Naive thymus-derived CD4-positive, alpha-beta T cell (primary cell): ENCODE measurements at regions not wholly inside any gene's neighbourhood (a gene's known extent, or its start where the extent isn't known, plus 50 kb on each side); places are given as distances from the start of the nearest gene placed in this dataset.
"Not testable (repeated sequence)": the region's sequence is repeated elsewhere in the genome, so short reads cannot be mapped to it uniquely, and the experiment has no call there.

ENCODE experiments used
- ATAC-seq: fragments of 150-1000 bp; cut with Tn5 transposase; 2 replicates; pipeline ENCODE4 v1.10.0; 2021; ENCODE audit warnings: mild to moderate bottlenecking, moderate library complexity
- CTCF ChIA-PET: fragments of 350-600 bp; sonication (Branson Sonifier 250); formaldehyde crosslinking; loops from one replicate; lab custom pipeline; 2021; ENCODE audit warnings: antibody characterized with exemption; lab: Charles Lee
- POLR2A ChIA-PET: fragments of 350-600 bp; sonication (Branson Sonifier 250); formaldehyde crosslinking; loops from one replicate; lab custom pipeline; 2021; ENCODE audit warnings: antibody characterized with exemption, inconsistent platforms; lab: Charles Lee
- DNase-seq, 9 donors: peaks; one replicate each; pipeline versions ENCODE4 v3.0.0 to v3.0.0-alpha.2; 2020 to 2022; ENCODE audit warnings: mixed read lengths in 1 of 9
- H3K27ac ChIP-seq: one replicate; pipeline ENCODE4 v1.7.0; 2013; ENCODE audit warnings: mild to moderate bottlenecking, low read depth, low read length, moderate library complexity
- H3K27me3 ChIP-seq, 2 donors: one replicate each; pipeline ENCODE4 v1.7.0; 2013; ENCODE audit warnings: low read length in 2 of 2, mild to moderate bottlenecking in 2 of 2, moderate library complexity in 2 of 2; ENCODE audit not compliant: control insufficient read depth in 2 of 2, insufficient read depth in 2 of 2
- H3K36me3 ChIP-seq, 3 experiments: 1 replicate in 2 of 3; 2 replicates in 1 of 3; pipeline ENCODE4 v1.7.0; 2013; ENCODE audit warnings: low read length in 3 of 3, mild to moderate bottlenecking in 3 of 3, moderate library complexity in 1 of 3; ENCODE audit not compliant: insufficient read depth in 3 of 3, control insufficient read depth in 2 of 3
- H3K4me1 ChIP-seq, 2 donors: one replicate each; pipeline ENCODE4 v1.7.0; 2013; ENCODE audit warnings: low read length in 2 of 2, mild to moderate bottlenecking in 2 of 2, moderate library complexity in 1 of 2; ENCODE audit not compliant: control insufficient read depth in 2 of 2, insufficient read depth in 2 of 2
- H3K4me3 ChIP-seq: 2 replicates; pipeline ENCODE4 v1.7.0; 2013; ENCODE audit warnings: mild to moderate bottlenecking, low read length
- H3K9me3 ChIP-seq, 3 experiments: 1 replicate in 2 of 3; 2 replicates in 1 of 3; pipeline ENCODE4 v1.7.0; 2013; ENCODE audit warnings: low read length in 3 of 3; ENCODE audit not compliant: control insufficient read depth in 2 of 3
- H3K27ac Mint-ChIP-seq, 9 donors: one replicate each; pipeline ENCODE4 v1.8.0; 2020 to 2022; ENCODE audit warnings: mixed read lengths in 9 of 9, mild to moderate bottlenecking in 8 of 9, moderate library complexity in 5 of 9, inconsistent platforms in 2 of 9
- H3K27me3 Mint-ChIP-seq, 5 donors: one replicate each; pipeline ENCODE4 v1.8.0; 2021 to 2022; ENCODE audit warnings: mixed read lengths in 5 of 5, mild to moderate bottlenecking in 1 of 5
- H3K36me3 Mint-ChIP-seq, 5 donors: one replicate each; pipeline ENCODE4 v1.8.0; 2020 to 2022; ENCODE audit warnings: mixed read lengths in 5 of 5, mild to moderate bottlenecking in 3 of 5, inconsistent platforms in 1 of 5
- H3K4me1 Mint-ChIP-seq, 7 donors: one replicate each; pipeline ENCODE4 v1.8.0; 2020 to 2022; ENCODE audit warnings: mixed read lengths in 7 of 7, mild to moderate bottlenecking in 3 of 7, inconsistent platforms in 1 of 7
- H3K4me3 Mint-ChIP-seq, 10 donors: one replicate each; pipeline ENCODE4 v1.8.0; 2020 to 2022; ENCODE audit warnings: mild to moderate bottlenecking in 10 of 10, mixed read lengths in 10 of 10, moderate library complexity in 6 of 10, inconsistent platforms in 2 of 10
- H3K9me3 Mint-ChIP-seq, 11 donors: one replicate each; pipeline ENCODE4 v1.8.0; 2020 to 2022; ENCODE audit warnings: mixed read lengths in 11 of 11, mild to moderate bottlenecking in 4 of 11, inconsistent platforms in 1 of 11, moderate library complexity in 1 of 11
- intact Hi-C, 2 donors: fragments of 100-400 bp; cut with micrococcal nuclease; formaldehyde crosslinking; loops; one replicate each; pipeline ENCODE4 v1.15.1; 2023

- H3K4me3 Mint-ChIP-seq, DNase-seq, intact Hi-C loops, H3K4me1 Mint-ChIP-seq, ATAC-seq, H3K36me3 ChIP-seq, H3K4me3 ChIP-seq, H3K27ac ChIP-seq, H3K9me3 ChIP-seq, CTCF ChIA-PET, POLR2A ChIA-PET, H3K36me3 Mint-ChIP-seq, H3K27me3 ChIP-seq, H3K4me1 ChIP-seq, H3K27ac Mint-ChIP-seq, H3K27me3 Mint-ChIP-seq: not testable (repeated sequence)
- H3K9me3 Mint-ChIP-seq, result peaks cover 0 to 30% (median 20%) of the 10 kb centered on the region in 11 donors
Measured at GRCh38 chr1:79894129-79894528, 887.6 kb upstream of the ADGRL4 start.

- no peak overlapping the region for H3K4me3 ChIP-seq
- H3K27me3 ChIP-seq, result no peaks in the 10 kb centered on the region
- H3K27ac ChIP-seq, result no peak overlapping the region
- Mint-ChIP-seq H3K4me1 (no peaks in the 10 kb centered on the region), H3K27ac (no peak overlapping the region), H3K36me3 (peaks cover 0 to 4% (median 0%) of the 10 kb centered on the region in 5 donors), H3K27me3 (no peaks in the 10 kb centered on the region), H3K9me3 (peaks cover 8 to 38% (median 23%) of the 10 kb centered on the region in 11 donors), H3K4me3 (no peak overlapping the region)
- no peaks in the 10 kb centered on the region for H3K36me3 ChIP-seq
- intact Hi-C loops, result no loop called here
- ChIA-PET POLR2A (no interaction called here), CTCF (no interaction called here)
- no peak for ATAC-seq
- no peaks in the 10 kb centered on the region for H3K9me3 ChIP-seq
- DNase-seq, result no peak
- H3K4me1 ChIP-seq, result no peaks in the 10 kb centered on the region
Measured at GRCh38 chr1:79887059-79887458, 880.5 kb upstream of the ADGRL4 start.

- no peaks in the 10 kb centered on the region for H3K4me1 ChIP-seq
- no peak overlapping the region for H3K27ac Mint-ChIP-seq
- H3K4me1 Mint-ChIP-seq, result no peaks in the 10 kb centered on the region
- H3K27me3 Mint-ChIP-seq, result no peaks in the 10 kb centered on the region
- POLR2A ChIA-PET, result no interaction called here
- no peak overlapping the region for H3K4me3 Mint-ChIP-seq
- intact Hi-C loops, result no loop called here
- no peak overlapping the region for H3K27ac ChIP-seq
- no peaks in the 10 kb centered on the region for H3K9me3 ChIP-seq
- H3K36me3 Mint-ChIP-seq, result peaks cover 0 to 4% (median 0%) of the 10 kb centered on the region in 5 donors
- no peak overlapping the region for H3K4me3 ChIP-seq
- H3K9me3 Mint-ChIP-seq, result peaks cover 5 to 34% (median 20%) of the 10 kb centered on the region in 11 donors
- ATAC-seq (no peak), DNase-seq (no peak)
- no peaks in the 10 kb centered on the region for H3K27me3 ChIP-seq
- CTCF ChIA-PET, result no interaction called here
- no peaks in the 10 kb centered on the region for H3K36me3 ChIP-seq
Measured at GRCh38 chr1:79885101-79885500, 878.6 kb upstream of the ADGRL4 start.

GRCh38 chr1:79877086-79877485 lies 870.6 kb upstream of the ADGRL4 start:
- ChIA-PET POLR2A (no interaction called here), CTCF (no interaction called here)
- Histone ChIP-seq H3K9me3 (no peaks in the 10 kb centered on the region), H3K4me3 (no peak overlapping the region), H3K4me1 (no peaks in the 10 kb centered on the region), H3K27me3 (no peaks in the 10 kb centered on the region), H3K27ac (no peak overlapping the region), H3K36me3 (no peaks in the 10 kb centered on the region)
- Mint-ChIP-seq H3K9me3 (peaks cover 3 to 53% (median 14%) of the 10 kb centered on the region in 11 donors), H3K4me3 (no peak overlapping the region), H3K27me3 (no peaks in the 10 kb centered on the region), H3K27ac (no peak overlapping the region), H3K36me3 (no peaks in the 10 kb centered on the region), H3K4me1 (no peaks in the 10 kb centered on the region)
- no peak for DNase-seq
- intact Hi-C loops, result no loop called here
- no peak for ATAC-seq

- Mint-ChIP-seq H3K4me3 (no peak overlapping the region), H3K27ac (no peak overlapping the region), H3K27me3 (no peaks in the 10 kb centered on the region), H3K36me3 (no peaks in the 10 kb centered on the region), H3K9me3 (peaks cover 3 to 49% (median 10%) of the 10 kb centered on the region in 11 donors), H3K4me1 (no peaks in the 10 kb centered on the region)
- intact Hi-C loops, result no loop called here
- no peaks in the 10 kb centered on the region for H3K36me3 ChIP-seq
- no peak overlapping the region for H3K4me3 ChIP-seq
- DNase-seq, result no peak
- H3K27ac ChIP-seq, result no peak overlapping the region
- H3K9me3 ChIP-seq, result no peaks in the 10 kb centered on the region
- ATAC-seq, result no peak
- no peaks in the 10 kb centered on the region for H3K4me1 ChIP-seq
- ChIA-PET CTCF (no interaction called here), POLR2A (no interaction called here)
- no peaks in the 10 kb centered on the region for H3K27me3 ChIP-seq
Measured at GRCh38 chr1:79875187-79875586, 868.7 kb upstream of the ADGRL4 start.

- H3K27ac ChIP-seq, result no peak overlapping the region
- H3K4me3 ChIP-seq, result no peak overlapping the region
- intact Hi-C loops, result no loop called here
- POLR2A ChIA-PET, result no interaction called here
- Mint-ChIP-seq H3K27me3 (no peaks in the 10 kb centered on the region), H3K4me3 (no peak overlapping the region), H3K27ac (no peak overlapping the region), H3K9me3 (peaks cover 2 to 41% (median 12%) of the 10 kb centered on the region in 11 donors), H3K4me1 (no peaks in the 10 kb centered on the region), H3K36me3 (no peaks in the 10 kb centered on the region)
- H3K4me1 ChIP-seq, result no peaks in the 10 kb centered on the region
- H3K36me3 ChIP-seq, result no peaks in the 10 kb centered on the region
- no peaks in the 10 kb centered on the region for H3K9me3 ChIP-seq
- ATAC-seq, result no peak
- no peak for DNase-seq
- CTCF ChIA-PET, result no interaction called here
- no peaks in the 10 kb centered on the region for H3K27me3 ChIP-seq
Measured at GRCh38 chr1:79874289-79874688, 867.8 kb upstream of the ADGRL4 start.

GRCh38 chr1:79859212-79859948 lies 852.9 kb upstream of the ADGRL4 start:
- ChIA-PET CTCF (no interaction called here), POLR2A (no interaction called here)
- Mint-ChIP-seq H3K27me3 (no peaks in the 10 kb centered on the region), H3K27ac (no peak overlapping the region), H3K4me3 (no peak overlapping the region), H3K36me3 (no peaks in the 10 kb centered on the region), H3K4me1 (no peaks in the 10 kb centered on the region), H3K9me3 (peaks cover 2 to 22% (median 7%) of the 10 kb centered on the region in 11 donors)
- Histone ChIP-seq H3K27ac (no peak overlapping the region), H3K4me1 (no peaks in the 10 kb centered on the region), H3K4me3 (no peak overlapping the region), H3K9me3 (no peaks in the 10 kb centered on the region), H3K36me3 (no peaks in the 10 kb centered on the region), H3K27me3 (no peaks in the 10 kb centered on the region)
- ATAC-seq, result no peak
- intact Hi-C loops, result no loop called here
- no peak for DNase-seq
